Coronary artery (tissue), 2 donors: ENCODE measurements at regions not wholly inside any gene's neighbourhood (a gene's known extent, or its start where the extent isn't known, plus 50 kb on each side); places are given as distances from the start of the nearest gene placed in this dataset.
"Not testable (repeated sequence)": the region's sequence is repeated elsewhere in the genome, so short reads cannot be mapped to it uniquely, and the experiment has no call there.

Source experiments
- DNase-seq: peaks from one replicate; pipeline ENCODE4 v3.0.0-alpha.2; 2017; ENCODE audit warnings: low spot score
- H3K27ac ChIP-seq, 2 donors: fragments of 200-600 bp; sonication (generic); one replicate each; pipeline ENCODE4 v1.5.1; 2016 to 2019
- H3K4me3 ChIP-seq: fragments of 200-600 bp; sonication (generic); 2 replicates; pipeline ENCODE4 v1.5.1; 2016; ENCODE audit warnings: mild to moderate bottlenecking, moderate library complexity
- TF ChIP-seq, protein P1 (sequence below): fragments of 200-600 bp; sonication (generic); IDR thresholded peaks from one replicate; pipeline ENCODE4 v1.5.1; 2019; ENCODE audit warnings: antibody characterized with exemption

DNA sequence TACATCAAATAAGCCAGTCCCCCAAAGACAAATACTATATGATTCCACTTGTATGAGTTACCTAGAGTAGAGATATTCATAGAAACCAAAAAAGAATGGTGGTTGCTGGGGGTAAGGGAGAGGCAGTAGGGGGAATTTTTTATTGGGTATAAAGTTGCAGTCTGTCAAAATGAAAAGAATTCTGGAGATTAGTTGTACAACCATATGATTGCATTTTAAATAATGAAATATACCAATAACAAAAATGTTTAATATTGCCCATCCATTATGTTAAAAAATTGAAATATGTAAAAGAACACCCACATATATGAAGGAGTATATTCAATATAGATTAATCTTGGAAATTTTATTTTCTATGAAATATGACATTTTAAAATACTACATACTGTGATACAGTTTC is 1383.5 kb downstream of the FSCB start:
- Histone ChIP-seq H3K4me3 (no peak overlapping the region), H3K27ac (no peak overlapping the region)
- DNase-seq = no peak
- TF ChIP-seq, protein P1, sequence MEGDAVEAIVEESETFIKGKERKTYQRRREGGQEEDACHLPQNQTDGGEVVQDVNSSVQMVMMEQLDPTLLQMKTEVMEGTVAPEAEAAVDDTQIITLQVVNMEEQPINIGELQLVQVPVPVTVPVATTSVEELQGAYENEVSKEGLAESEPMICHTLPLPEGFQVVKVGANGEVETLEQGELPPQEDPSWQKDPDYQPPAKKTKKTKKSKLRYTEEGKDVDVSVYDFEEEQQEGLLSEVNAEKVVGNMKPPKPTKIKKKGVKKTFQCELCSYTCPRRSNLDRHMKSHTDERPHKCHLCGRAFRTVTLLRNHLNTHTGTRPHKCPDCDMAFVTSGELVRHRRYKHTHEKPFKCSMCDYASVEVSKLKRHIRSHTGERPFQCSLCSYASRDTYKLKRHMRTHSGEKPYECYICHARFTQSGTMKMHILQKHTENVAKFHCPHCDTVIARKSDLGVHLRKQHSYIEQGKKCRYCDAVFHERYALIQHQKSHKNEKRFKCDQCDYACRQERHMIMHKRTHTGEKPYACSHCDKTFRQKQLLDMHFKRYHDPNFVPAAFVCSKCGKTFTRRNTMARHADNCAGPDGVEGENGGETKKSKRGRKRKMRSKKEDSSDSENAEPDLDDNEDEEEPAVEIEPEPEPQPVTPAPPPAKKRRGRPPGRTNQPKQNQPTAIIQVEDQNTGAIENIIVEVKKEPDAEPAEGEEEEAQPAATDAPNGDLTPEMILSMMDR = no peak

DNA sequence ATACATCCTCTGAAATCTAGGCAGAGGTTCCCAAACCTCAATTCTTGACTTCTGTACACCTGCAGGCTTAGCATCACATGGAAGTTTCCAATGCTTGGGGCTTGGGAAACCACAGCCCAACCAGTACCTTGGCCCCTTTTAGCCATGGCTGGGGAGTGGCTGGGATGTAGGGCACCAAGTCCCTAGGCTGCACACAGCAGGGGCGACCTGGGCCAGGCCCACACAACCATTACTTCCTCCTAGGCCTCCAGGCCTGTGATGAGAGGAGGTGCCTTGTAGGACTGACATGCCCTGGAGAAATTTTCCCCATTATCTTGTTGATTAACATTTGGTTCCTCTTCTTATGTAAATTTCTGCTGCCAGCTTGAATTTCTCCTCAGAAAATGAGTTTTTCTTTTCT is 1387.4 kb downstream of the FSCB start:
- DNase-seq = no peak

DNA sequence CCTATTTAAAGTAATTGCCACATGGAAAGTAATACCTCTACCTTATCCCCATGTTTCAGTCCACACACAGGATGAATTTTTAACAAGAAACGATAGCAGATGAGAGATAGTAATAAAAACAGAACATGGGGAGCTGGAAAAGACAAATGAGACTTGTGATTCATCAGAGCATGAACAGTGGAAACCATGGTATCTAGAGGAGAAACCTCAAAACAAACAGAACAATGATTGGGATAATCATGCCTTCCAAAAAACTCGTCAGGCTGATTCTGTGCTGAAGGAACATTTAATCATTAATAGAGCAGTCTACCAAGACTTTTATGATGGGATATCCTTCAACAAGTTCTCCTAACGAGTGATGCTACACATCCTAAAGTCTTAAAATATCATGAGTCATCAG is 1390.7 kb downstream of the FSCB start:
- TF ChIP-seq, protein P1 = no peak
- no peak for DNase-seq
- H3K4me3 ChIP-seq = no peak overlapping the region
- no peak overlapping the region for H3K27ac ChIP-seq

More for the DNA sequence above, 1387.4 kb downstream of the FSCB start:
- H3K4me3 ChIP-seq = no peak overlapping the region
- TF ChIP-seq, protein P1 = no peak
- no peak overlapping the region for H3K27ac ChIP-seq

DNA sequence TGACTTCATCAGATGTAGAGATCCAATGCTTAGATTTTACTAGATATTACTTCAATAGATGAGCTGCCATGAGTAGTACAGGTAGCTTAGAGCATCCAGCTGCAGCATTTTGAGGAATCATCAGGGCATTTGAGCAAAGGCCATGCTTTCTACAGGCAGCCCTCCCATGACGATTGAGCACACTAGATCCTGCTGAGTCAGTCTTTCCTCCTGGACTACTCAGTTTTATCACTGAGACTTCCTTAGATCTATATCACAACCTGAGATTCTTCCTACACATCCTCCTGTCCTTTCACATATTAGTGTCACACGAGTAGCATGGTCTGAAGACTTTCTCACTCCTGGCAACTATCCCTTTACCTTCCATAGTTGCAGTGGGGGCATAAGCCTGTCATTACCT is 1401.8 kb downstream of the FSCB start:
- Histone ChIP-seq H3K4me3 (no peak overlapping the region), H3K27ac (no peak overlapping the region)
- no peak for DNase-seq
- TF ChIP-seq, protein P1 = no peak

DNA sequence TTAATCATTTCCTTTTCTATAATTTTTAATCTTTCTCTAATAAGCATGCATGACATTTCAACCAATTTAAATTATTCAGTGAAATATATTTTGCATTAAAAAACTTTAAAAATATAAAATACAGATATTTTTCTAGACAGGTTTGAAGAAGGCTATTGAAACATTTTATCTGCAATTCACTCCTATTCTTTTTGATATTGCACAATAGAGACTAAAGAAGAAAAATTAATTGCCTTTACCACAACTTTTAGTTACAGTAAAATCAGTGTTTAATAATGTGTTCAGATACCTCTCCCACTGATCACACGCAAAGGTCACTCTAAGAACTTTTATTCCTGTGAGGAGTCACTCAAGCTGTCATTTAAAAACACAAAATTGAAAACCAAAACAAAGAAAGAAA is 1416.7 kb downstream of the FSCB start:
- TF ChIP-seq, protein P1 = no peak
- Histone ChIP-seq H3K4me3 (no peak overlapping the region), H3K27ac (no peak overlapping the region)
- DNase-seq = no peak

DNA sequence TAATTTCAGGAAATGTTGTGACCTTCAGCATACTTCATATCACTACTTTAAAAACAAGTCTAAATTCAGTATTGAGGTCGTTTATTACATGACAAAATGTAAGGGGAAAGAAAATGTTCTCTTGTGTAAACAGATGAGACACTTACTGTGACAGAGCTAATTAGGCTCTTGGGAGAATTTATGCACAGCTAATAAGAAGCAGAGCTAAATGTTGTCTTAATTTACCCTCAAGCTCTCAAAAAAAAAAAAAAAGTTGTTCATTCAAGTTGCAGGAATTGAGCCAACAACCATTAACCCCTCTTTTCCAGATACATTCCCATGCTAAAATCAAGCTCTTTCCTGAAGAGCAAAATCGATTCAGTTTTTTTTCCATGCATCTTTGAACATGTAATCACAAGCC is 1419.4 kb downstream of the FSCB start:
- H3K4me3 ChIP-seq = no peak overlapping the region
- TF ChIP-seq, protein P1 = no peak
- DNase-seq = no peak
- no peak overlapping the region for H3K27ac ChIP-seq

DNA sequence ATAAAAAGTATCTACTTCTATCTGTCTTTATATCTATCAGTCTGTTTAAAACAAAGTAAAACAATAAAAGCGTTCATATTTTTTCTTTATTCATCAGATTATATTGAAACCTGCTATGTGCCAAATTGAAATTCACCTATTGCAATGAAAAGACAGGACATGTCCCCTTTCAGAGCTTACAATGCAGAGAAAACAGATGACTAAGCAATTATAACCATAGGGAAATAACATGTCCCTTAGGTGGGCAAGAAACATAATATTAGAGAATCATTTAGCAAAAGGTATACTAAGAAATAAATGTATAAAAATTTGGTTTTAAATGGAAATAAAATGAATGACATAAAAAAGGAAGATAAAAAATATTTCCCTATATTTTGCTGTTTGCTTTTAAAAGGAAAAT is 1421.3 kb downstream of the FSCB start:
- TF ChIP-seq, protein P1 = no peak
- no peak for DNase-seq
- no peak overlapping the region for H3K27ac ChIP-seq
- no peak overlapping the region for H3K4me3 ChIP-seq

DNA sequence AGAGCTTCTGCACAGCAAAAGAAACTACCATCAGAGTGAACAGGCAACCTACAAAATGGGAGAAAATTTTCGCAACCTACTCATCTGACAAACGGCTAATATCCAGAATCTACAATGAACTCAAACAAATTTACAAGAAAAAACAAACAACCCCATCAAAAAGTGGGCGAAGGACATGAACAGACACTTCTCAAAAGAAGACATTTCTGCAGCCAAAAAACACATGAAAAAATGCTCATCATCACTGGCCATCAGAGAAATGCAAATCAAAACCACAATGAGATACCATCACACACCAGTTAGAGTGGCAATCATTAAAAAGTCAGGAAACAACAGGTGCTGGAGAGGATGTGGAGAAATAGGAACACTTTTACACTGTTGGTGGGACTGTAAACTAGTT is 1439.7 kb downstream of the FSCB start:
- DNase-seq, H3K27ac ChIP-seq, H3K4me3 ChIP-seq: not testable (repeated sequence)
